Omental fat pad (tissue), 3 donors: ENCODE measurements at regions not wholly inside any gene's neighbourhood (a gene's known extent, or its start where the extent isn't known, plus 50 kb on each side); places are given as distances from the start of the nearest gene placed in this dataset.
"Not testable (repeated sequence)": the region's sequence is repeated elsewhere in the genome, so short reads cannot be mapped to it uniquely, and the experiment has no call there.

Experiments used
- ATAC-seq: fragments of 150-250 bp; one replicate; pipeline ENCODE4 v1.9.1; 2016; ENCODE audit warnings: mild to moderate bottlenecking, moderate library complexity; ENCODE audit not compliant: low FRiP score
- DNase-seq: peaks from one replicate; pipeline ENCODE4 v3.0.0-alpha.2; 2019; ENCODE audit warnings: low spot score
- CTCF ChIP-seq, 3 donors: fragments of 450-650 bp; IDR thresholded peaks; one replicate each; pipeline ENCODE4 v1.5.1; 2016 to 2017; ENCODE audit warnings: antibody characterized with exemption in 3 of 3, mild to moderate bottlenecking in 3 of 3, moderate library complexity in 2 of 3

GRCh38 chr7:142500366-142500765 is 242.5 kb upstream of the PRSS58 start:
- no peak for ATAC-seq
- no peak for TF ChIP-seq CTCF (IDR thresholded peaks at IDR 0.05)
- no peak for DNase-seq

GRCh38 chr7:142499635-142500034 is 241.8 kb upstream of the PRSS58 start:
- no peak for ATAC-seq
- TF ChIP-seq CTCF (IDR thresholded peaks at IDR 0.05), result no peak
- DNase-seq, result no peak

- no peak for ATAC-seq
- no peak for DNase-seq
- no peak for TF ChIP-seq CTCF (IDR thresholded peaks at IDR 0.05)
These were observed 240.5 kb upstream of the PRSS58 start for GRCh38 chr7:142498364-142498763.

GRCh38 chr7:142496545-142496991 is 238.7 kb upstream of the PRSS58 start:
- ATAC-seq, result no peak
- no peak for DNase-seq
- no peak for TF ChIP-seq CTCF (IDR thresholded peaks at IDR 0.05)

GRCh38 chr7:142495879-142496278 is 238.0 kb upstream of the PRSS58 start:
- not testable (repeated sequence) for DNase-seq, ATAC-seq

- not testable (repeated sequence) for ATAC-seq, DNase-seq
These were observed 237.4 kb upstream of the PRSS58 start for GRCh38 chr7:142495301-142495700.

- ATAC-seq, result no peak
- no peak for TF ChIP-seq CTCF (IDR thresholded peaks at IDR 0.05)
These were observed 236.2 kb upstream of the PRSS58 start for GRCh38 chr7:142494021-142494420.

GRCh38 chr7:142488842-142489241 is 231.0 kb upstream of the PRSS58 start:
- DNase-seq (no peak), ATAC-seq (no peak)
- TF ChIP-seq CTCF (IDR thresholded peaks at IDR 0.05), result no peak

More at GRCh38 chr7:142494021-142494420, 236.2 kb upstream of the PRSS58 start:
- DNase-seq, result no peak
